GM12864 (cell line): ENCODE measurements at regions not wholly inside any gene's neighbourhood (a gene's known extent, or its start where the extent isn't known, plus 50 kb on each side); places are given as distances from the start of the nearest gene placed in this dataset.

Source experiments
- DNase-seq: peaks from one replicate; pipeline ENCODE4 v3.0.0-alpha.2; 2011; ENCODE audit warnings: low read depth
- H3K4me3 ChIP-seq: 2 replicates; pipeline ENCODE4 v1.5.1; 2011; ENCODE audit warnings: mild to moderate bottlenecking, low read depth, low read length, control low read depth
- TF ChIP-seq, protein P1 (sequence below): IDR thresholded peaks from 2 replicates; pipeline ENCODE4 v1.5.1; 2011; ENCODE audit warnings: low read depth, mild to moderate bottlenecking, moderate library complexity, low read length, control low read depth, inconsistent platforms; ENCODE audit errors: missing control alignments

DNA sequence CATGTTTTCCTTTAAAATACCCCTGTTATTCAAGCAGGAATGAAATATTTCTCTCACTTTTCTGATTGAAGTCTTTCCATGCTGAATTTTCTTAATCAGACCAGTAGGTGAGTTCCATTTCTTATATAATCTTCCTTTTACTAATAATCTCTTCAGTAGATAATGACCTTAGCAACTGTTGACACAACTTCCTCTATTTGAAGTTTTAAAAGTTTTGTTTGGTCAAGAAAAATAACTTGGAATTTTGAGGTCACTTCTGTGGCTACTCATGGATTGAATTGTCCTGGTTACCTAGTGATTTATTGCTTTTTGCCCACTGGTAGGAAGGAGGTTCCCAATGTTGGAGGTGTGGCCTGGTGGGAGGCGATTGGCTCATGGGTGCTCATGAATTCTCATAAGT is 70.6 kb upstream of the PAXBP1 start:
- DNase-seq, result no peak
- H3K4me3 ChIP-seq, result no peak overlapping the region
- TF ChIP-seq, protein P1, sequence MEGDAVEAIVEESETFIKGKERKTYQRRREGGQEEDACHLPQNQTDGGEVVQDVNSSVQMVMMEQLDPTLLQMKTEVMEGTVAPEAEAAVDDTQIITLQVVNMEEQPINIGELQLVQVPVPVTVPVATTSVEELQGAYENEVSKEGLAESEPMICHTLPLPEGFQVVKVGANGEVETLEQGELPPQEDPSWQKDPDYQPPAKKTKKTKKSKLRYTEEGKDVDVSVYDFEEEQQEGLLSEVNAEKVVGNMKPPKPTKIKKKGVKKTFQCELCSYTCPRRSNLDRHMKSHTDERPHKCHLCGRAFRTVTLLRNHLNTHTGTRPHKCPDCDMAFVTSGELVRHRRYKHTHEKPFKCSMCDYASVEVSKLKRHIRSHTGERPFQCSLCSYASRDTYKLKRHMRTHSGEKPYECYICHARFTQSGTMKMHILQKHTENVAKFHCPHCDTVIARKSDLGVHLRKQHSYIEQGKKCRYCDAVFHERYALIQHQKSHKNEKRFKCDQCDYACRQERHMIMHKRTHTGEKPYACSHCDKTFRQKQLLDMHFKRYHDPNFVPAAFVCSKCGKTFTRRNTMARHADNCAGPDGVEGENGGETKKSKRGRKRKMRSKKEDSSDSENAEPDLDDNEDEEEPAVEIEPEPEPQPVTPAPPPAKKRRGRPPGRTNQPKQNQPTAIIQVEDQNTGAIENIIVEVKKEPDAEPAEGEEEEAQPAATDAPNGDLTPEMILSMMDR, result no peak

DNA sequence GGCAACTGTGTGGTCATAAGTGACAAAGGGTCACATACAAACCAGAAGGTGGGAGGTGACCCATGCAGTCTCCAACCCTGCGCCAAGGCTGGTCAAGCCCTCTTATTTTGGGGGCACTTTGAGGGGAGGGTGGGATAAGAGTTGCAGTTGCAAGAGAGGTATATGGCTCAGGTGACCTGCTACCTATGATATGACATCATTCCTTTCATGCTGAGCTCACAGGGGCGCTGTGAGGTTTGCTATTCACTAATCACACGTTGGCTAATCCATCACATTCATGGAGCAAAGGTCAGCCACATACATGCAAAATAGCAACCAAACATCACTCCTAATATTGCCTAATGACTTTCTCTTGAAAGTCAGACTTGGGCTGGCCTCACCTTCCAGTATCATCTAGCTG is 72.0 kb upstream of the PAXBP1 start:
- TF ChIP-seq, protein P1, result no peak
- DNase-seq, result no peak
- H3K4me3 ChIP-seq, result no peak overlapping the region

DNA sequence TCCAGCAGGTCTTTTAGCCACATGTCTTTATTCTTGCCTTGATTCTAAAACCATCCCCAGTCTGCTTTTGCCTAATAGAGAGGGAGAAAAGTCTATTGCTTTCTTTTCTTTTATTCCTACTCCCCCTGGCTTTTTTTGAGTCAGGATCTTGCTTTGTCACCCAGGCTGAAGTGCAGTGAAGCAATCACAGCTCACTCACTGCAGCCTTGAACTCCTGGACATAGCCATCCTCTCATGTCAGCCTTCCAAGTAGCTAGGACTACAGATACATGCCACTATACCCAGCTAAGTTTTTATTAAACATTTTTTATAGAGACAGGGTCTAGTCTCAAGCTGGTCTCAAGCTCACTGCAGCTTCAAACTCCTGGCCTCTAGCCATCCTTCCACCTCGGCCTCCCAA is 72.5 kb upstream of the PAXBP1 start:
- no peak overlapping the region for H3K4me3 ChIP-seq
- no peak for DNase-seq
- TF ChIP-seq, protein P1, result no peak

DNA sequence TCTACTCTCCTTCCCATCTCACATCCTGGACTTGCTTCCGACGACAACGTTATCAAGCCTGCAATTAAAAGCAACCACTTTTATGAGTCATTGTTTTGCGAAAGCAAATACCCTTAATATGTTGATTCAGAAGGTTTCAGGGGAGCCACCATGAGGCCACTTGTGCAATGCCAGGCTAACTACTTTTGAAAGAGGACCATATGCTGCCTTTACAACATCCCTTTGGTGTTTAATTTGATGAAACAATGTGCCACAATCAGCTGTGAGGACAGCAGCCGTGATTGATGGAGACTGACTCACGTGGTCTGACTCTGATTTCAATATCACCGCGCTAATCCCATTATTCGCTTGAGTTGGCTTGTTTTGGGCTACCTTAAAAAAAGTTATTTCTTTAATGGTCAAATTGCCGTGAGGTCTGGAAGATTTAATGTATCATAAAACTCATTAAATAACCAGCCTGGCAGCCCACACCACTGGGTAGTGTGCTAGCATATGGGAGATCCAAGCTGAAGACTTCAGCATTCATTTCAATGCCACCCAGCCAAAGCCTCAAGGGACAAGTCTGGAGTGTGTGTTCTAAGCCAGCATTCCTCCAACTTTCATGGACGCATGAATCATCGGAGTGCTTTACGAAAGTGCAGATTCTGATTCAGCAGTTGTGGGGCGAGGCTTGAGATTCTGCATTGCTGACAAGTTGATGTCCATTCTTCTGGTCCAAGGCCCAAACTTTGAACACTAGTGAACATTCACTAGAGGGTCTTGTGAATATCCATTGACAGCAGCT is 73.3 kb upstream of the PAXBP1 start:
- TF ChIP-seq, protein P1, result no peak
- DNase-seq, result no peak
- H3K4me3 ChIP-seq, result no peak overlapping the region

DNA sequence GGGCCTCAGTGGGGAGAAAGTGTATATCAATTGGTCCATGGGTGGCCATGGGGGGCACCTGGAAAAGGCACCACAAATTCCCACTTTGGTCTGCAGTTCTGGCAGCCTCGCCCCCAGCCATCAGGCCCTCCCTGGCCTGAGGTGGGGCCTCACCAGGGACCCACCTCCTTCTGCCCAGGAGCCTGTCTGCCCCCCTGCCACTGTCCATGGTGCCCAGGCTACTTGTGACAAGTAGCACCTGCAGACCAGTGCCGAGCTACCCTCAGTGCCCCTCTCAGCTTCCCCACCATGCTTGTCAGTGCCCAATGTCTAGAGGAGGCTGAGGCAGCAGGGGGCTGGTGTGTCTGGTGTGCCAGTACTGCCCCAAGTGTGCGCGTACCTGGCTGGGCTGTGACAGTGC is 87.1 kb upstream of the PAXBP1 start:
- TF ChIP-seq, protein P1, result no peak
- DNase-seq, result no peak
- no peak overlapping the region for H3K4me3 ChIP-seq

DNA sequence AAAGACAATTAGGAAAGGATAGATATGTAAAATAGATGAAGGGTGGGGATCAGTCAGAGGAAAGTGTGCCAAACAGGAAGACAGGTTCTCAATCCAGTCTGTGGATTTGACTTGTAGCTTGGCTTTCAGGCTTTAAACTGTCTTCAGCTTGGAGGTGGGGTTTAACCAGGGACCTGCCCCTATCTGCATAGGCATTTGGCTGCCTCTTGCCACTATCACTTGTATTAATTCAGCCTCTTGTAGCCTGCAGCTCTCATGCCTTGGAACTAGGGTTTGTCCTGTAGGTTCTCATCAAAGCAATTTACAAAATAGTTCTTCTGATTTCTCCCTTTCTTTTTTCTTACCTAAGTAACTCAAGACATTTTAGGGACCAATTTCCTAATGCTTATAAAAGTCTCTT is 88.8 kb upstream of the PAXBP1 start:
- DNase-seq, result no peak
- TF ChIP-seq, protein P1, result no peak
- H3K4me3 ChIP-seq, result no peak overlapping the region

DNA sequence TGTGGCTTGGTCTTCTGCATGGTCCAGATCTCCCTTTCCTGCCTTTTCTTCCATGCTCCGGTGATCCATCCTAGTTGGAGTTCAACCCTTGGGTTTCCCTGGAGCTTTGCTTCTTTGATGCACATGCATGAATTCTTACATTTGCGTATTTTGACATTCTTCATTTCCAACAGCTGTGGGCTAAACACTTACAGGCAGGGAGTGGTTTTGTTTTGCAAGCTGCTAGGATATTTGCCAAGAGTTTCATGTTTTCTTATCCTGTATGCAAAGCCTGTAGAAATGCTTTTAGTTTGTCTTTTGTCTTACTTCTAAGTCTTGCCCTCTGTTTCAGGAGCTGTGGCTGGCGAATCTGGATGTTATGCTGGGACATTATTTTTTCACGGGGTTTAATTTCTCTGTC is 90.3 kb upstream of the PAXBP1 start:
- no peak overlapping the region for H3K4me3 ChIP-seq
- no peak for DNase-seq
- TF ChIP-seq, protein P1, result no peak
